Osteoblast (primary cell): ENCODE measurements at regions not wholly inside any gene's neighbourhood (a gene's known extent, or its start where the extent isn't known, plus 50 kb on each side); places are given as distances from the start of the nearest gene placed in this dataset.
"Not testable (repeated sequence)": the region's sequence is repeated elsewhere in the genome, so short reads cannot be mapped to it uniquely, and the experiment has no call there.

Experiments
- DNase-seq: peaks from one replicate; pipeline ENCODE4 v3.0.0; 2011; ENCODE audit warnings: low spot score, mixed read lengths; ENCODE audit not compliant: insufficient read length; ENCODE audit errors: missing footprints
- H2AFZ ChIP-seq: 2 replicates; pipeline ENCODE4 v1.6.0; 2011; ENCODE audit warnings: mild to moderate bottlenecking, low read length
- H3K27ac ChIP-seq: 2 replicates; pipeline ENCODE4 v1.5.1; 2011; ENCODE audit warnings: mild to moderate bottlenecking, low read depth, low read length, moderate library complexity
- H3K27me3 ChIP-seq: 2 replicates; pipeline ENCODE4 v1.6.0; 2012; ENCODE audit warnings: mild to moderate bottlenecking, control low read depth, inconsistent platforms, low read length, moderate library complexity; ENCODE audit not compliant: insufficient read depth
- H3K36me3 ChIP-seq: 2 replicates; pipeline ENCODE4 v1.5.1; 2011; ENCODE audit warnings: mild to moderate bottlenecking, low read length, control low read depth, moderate library complexity; ENCODE audit not compliant: insufficient read depth
- H3K4me1 ChIP-seq: 2 replicates; pipeline ENCODE4 v1.5.1; 2011; ENCODE audit warnings: mild to moderate bottlenecking, low read length, control low read depth, moderate library complexity; ENCODE audit not compliant: insufficient read depth
- H3K4me2 ChIP-seq: 2 replicates; pipeline ENCODE4 v1.6.0; 2011; ENCODE audit warnings: mild to moderate bottlenecking, low read length; ENCODE audit not compliant: insufficient read depth
- H3K4me3 ChIP-seq: fragments of 200-600 bp; sonication (generic); 3 replicates; pipeline ENCODE4 v1.5.1; 2012; ENCODE audit warnings: mild to moderate bottlenecking, low read length, inconsistent platforms; ENCODE audit not compliant: insufficient read depth
- H3K79me2 ChIP-seq: 2 replicates; pipeline ENCODE4 v1.6.0; 2012; ENCODE audit warnings: mild to moderate bottlenecking, low read length, control low read depth, inconsistent platforms; ENCODE audit not compliant: insufficient read depth
- H3K9me3 ChIP-seq: 2 replicates; pipeline ENCODE4 v1.5.1; 2011; ENCODE audit warnings: low read depth, low read length, control low read depth
- H4K20me1 ChIP-seq: 2 replicates; pipeline ENCODE4 v1.6.0; 2012; ENCODE audit warnings: mild to moderate bottlenecking, low read length, control low read depth; ENCODE audit not compliant: insufficient read depth
- TF ChIP-seq, protein P1 (sequence below): IDR thresholded peaks from 2 replicates; pipeline ENCODE4 v1.5.1; 2011; ENCODE audit warnings: mild to moderate bottlenecking, low read depth, low read length, moderate library complexity; ENCODE audit errors: extremely low read depth

- Histone ChIP-seq H3K4me1 (peaks cover 37% of the 10 kb centered on the region), H2AFZ (peak overlapping the region; percentile 57)
Observed at GRCh38 chr10:30691639-30692015, 62.1 kb upstream of the LYZL2 start.

DNA sequence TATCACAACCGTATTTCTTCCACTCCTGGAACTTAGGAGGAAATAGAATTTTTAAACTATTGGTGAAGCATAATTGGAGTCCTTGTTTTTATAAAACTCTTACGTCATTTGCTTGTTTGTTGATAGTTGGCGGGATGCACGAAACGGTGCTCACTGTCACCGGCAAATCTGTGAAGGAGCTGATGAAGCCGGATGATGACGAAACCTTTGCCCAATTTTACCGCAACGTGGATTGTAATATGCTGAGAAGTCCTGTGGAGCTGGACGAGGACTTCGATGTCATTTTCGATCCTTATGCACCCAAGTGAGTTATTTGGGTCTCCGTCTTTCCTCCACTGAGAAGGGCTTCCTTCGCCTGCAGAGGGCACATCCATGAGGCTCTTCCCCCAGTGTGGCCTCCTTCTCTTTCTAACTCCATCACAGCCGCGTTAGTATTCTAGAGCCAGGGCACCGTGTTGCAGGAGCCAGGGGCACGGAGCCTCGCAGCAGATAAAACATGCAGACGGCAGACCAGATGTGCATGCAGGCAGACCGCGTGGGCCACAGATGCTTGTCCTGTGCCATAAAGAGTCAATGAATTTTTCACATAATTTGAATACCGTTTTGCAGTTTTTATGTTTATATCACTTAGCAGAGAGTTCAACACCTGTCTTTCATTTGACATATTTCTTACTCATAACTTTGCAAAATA lies 61.5 kb upstream of the LYZL2 start:
- not testable (repeated sequence) for H3K27me3 ChIP-seq, H3K79me2 ChIP-seq, H4K20me1 ChIP-seq, H3K36me3 ChIP-seq, H3K9me3 ChIP-seq, DNase-seq, H3K4me3 ChIP-seq, H2AFZ ChIP-seq
- Histone ChIP-seq H3K4me1 (peaks cover 37% of the 10 kb centered on the region), H3K4me2 (peak overlapping the region; percentile 76), H3K27ac (peak overlapping the region; percentile 82)

More at GRCh38 chr10:30691639-30692015, 62.1 kb upstream of the LYZL2 start:
- Histone ChIP-seq H3K4me3 (peak overlapping the region; percentile 53), H3K27ac (peak overlapping the region; percentile 82), H4K20me1 (no peaks in the 10 kb centered on the region), H3K36me3 (no peaks in the 10 kb centered on the region), H3K79me2 (no peaks in the 10 kb centered on the region), H3K4me2 (peak overlapping the region; percentile 76), H3K27me3 (no peaks in the 10 kb centered on the region), H3K9me3 (no peaks in the 10 kb centered on the region)
- DNase-seq: peak; percentile 86
- TF ChIP-seq, protein P1, sequence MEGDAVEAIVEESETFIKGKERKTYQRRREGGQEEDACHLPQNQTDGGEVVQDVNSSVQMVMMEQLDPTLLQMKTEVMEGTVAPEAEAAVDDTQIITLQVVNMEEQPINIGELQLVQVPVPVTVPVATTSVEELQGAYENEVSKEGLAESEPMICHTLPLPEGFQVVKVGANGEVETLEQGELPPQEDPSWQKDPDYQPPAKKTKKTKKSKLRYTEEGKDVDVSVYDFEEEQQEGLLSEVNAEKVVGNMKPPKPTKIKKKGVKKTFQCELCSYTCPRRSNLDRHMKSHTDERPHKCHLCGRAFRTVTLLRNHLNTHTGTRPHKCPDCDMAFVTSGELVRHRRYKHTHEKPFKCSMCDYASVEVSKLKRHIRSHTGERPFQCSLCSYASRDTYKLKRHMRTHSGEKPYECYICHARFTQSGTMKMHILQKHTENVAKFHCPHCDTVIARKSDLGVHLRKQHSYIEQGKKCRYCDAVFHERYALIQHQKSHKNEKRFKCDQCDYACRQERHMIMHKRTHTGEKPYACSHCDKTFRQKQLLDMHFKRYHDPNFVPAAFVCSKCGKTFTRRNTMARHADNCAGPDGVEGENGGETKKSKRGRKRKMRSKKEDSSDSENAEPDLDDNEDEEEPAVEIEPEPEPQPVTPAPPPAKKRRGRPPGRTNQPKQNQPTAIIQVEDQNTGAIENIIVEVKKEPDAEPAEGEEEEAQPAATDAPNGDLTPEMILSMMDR: no peak

DNA sequence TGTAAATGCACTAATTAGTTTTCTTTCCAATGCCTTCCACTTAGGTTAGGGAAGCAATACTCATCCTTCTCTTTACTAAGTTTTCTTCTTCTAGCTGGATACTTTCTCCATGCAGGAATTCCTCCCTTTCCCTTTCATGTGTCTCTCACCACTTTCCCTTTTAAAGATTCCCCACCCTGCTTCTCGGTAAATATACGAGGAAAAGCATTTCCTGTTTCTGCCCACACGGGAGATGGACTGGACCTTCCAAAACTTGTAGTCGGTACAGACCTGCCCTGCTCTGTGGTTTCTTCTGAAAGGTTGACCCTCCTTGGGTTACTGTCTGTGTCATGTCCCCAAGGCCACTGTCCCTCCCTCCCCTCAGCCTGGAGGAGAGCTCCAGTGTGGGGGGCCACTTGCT lies 58.9 kb upstream of the LYZL2 start:
- Histone ChIP-seq H3K4me3 (no peak overlapping the region), H3K4me1 (peaks cover 29% of the 10 kb centered on the region), H4K20me1 (no peaks in the 10 kb centered on the region), H3K9me3 (no peaks in the 10 kb centered on the region), H3K27me3 (no peaks in the 10 kb centered on the region), H2AFZ (peak overlapping the region; percentile 77), H3K36me3 (no peaks in the 10 kb centered on the region), H3K4me2 (peak overlapping the region; percentile 15), H3K27ac (no peak overlapping the region), H3K79me2 (no peaks in the 10 kb centered on the region)
- peak; percentile 49 for DNase-seq
- TF ChIP-seq, protein P1: no peak

DNA sequence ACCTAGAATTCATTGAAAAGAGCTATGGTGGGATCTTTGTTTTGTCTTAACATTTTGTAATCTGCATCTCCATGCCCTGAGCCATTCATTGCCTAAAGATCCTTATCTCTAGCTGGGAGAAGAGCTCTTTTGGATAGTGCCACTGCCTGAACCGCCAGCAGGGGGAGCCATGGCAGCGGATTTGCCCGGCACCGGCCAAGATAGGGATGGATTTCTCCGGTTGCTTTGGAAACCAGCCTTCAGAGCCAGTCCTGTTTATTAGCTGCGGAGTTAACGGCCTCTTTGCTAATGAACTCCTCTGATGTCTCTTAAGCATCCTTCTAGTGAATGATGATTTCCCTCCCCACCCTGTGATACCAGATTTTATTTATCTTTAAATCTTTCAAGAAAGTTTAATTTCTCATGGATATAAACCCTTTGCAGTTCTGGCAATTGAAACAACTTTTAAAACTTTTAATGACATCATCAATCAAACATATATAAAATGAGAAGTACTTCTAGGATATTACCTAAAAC lies 58.2 kb upstream of the LYZL2 start:
- H3K27me3 ChIP-seq: no peaks in the 10 kb centered on the region
- no peaks in the 10 kb centered on the region for H3K79me2 ChIP-seq
- TF ChIP-seq, protein P1: peak; percentile 99
- no peaks in the 10 kb centered on the region for H3K9me3 ChIP-seq
- no peak overlapping the region for H2AFZ ChIP-seq
- H3K4me3 ChIP-seq: no peak overlapping the region
- H3K4me1 ChIP-seq: peaks cover 29% of the 10 kb centered on the region
- H3K36me3 ChIP-seq: no peaks in the 10 kb centered on the region
- H3K27ac ChIP-seq: no peak overlapping the region
- DNase-seq: peak; percentile 89
- peak overlapping the region; percentile 38 for H3K4me2 ChIP-seq
- no peaks in the 10 kb centered on the region for H4K20me1 ChIP-seq
